ENCODE measurements at regions not wholly inside any gene's neighbourhood (a gene's known extent, or its start where the extent isn't known, plus 50 kb on each side); places are given as distances from the start of the nearest gene placed in this dataset.

GRCh38 chr4:13201241-13201640, 282.9 kb downstream of the RAB28 start:
- TF ChIP-seq EZH2 (optimal IDR thresholded peaks at IDR 0.05; ENCODE audit: low read depth, low read length) (no peak), CTCF (IDR thresholded peaks at IDR 0.05; ENCODE audit: low read length) (no peak)
